Activated CD8-positive, alpha-beta T cell treated with anti-CD3 and anti-CD28 coated beads for 36 hours (primary cell): ENCODE measurements at regions not wholly inside any gene's neighbourhood (a gene's known extent, or its start where the extent isn't known, plus 50 kb on each side); places are given as distances from the start of the nearest gene placed in this dataset.

Source experiments
- ATAC-seq: fragments of 200-7000 bp; cut with Tn5 transposase; one replicate; pipeline ENCODE4 v1.10.0; 2021; ENCODE audit warnings: mild to moderate bottlenecking, moderate library complexity
- CTCF ChIA-PET: fragments of 350-600 bp; sonication (Branson Sonifier 250); formaldehyde crosslinking; loops from one replicate; lab custom pipeline; 2021; ENCODE audit warnings: antibody characterized with exemption; lab: Charles Lee
- POLR2A ChIA-PET: fragments of 350-600 bp; sonication (Branson Sonifier 250); formaldehyde crosslinking; loops from one replicate; lab custom pipeline; 2021; ENCODE audit warnings: antibody characterized with exemption; lab: Charles Lee
- DNase-seq: peaks from one replicate; pipeline ENCODE4 v3.0.0-alpha.2; 2020
- H3K27ac Mint-ChIP-seq: one replicate; pipeline ENCODE4 v1.8.0; 2021; ENCODE audit warnings: mild to moderate bottlenecking, mixed read lengths
- H3K27me3 Mint-ChIP-seq: one replicate; pipeline ENCODE4 v1.8.0; 2021; ENCODE audit warnings: mixed read lengths
- H3K36me3 Mint-ChIP-seq: one replicate; pipeline ENCODE4 v1.8.0; 2021; ENCODE audit warnings: low read depth, mixed read lengths
- H3K4me1 Mint-ChIP-seq: one replicate; pipeline ENCODE4 v1.8.0; 2021; ENCODE audit warnings: low read depth, mixed read lengths
- H3K4me3 Mint-ChIP-seq: one replicate; pipeline ENCODE4 v1.8.0; 2021; ENCODE audit warnings: mild to moderate bottlenecking, moderate library complexity, mixed read lengths
- H3K9me3 Mint-ChIP-seq: one replicate; pipeline ENCODE4 v1.8.0; 2021; ENCODE audit warnings: mixed read lengths
- CTCF ChIP-seq: fragments of 200-600 bp; IDR thresholded peaks from one replicate; pipeline ENCODE4 v1.8.0; 2022; ENCODE audit warnings: antibody characterized with exemption, mild to moderate bottlenecking
- intact Hi-C: fragments of 100-400 bp; cut with micrococcal nuclease; formaldehyde crosslinking; loops from one replicate; pipeline ENCODE4 v1.10.0; 2022

- H3K27ac Mint-ChIP-seq: no peak overlapping the region
- H3K36me3 Mint-ChIP-seq: no peaks in the 10 kb centered on the region
- TF ChIP-seq CTCF: no peak
- H3K27me3 Mint-ChIP-seq: no peaks in the 10 kb centered on the region
- H3K4me1 Mint-ChIP-seq: no peaks in the 10 kb centered on the region
- ChIA-PET CTCF (no interaction called here), POLR2A (no interaction called here)
- H3K9me3 Mint-ChIP-seq: peaks cover 3% of the 10 kb centered on the region
- DNase-seq: no peak
- intact Hi-C loops: no loop called here
- ATAC-seq: no peak
- H3K4me3 Mint-ChIP-seq: no peak overlapping the region
Measured at GRCh38 chr7:51968461-51968860, 651.9 kb upstream of the COBL start.

- Mint-ChIP-seq H3K9me3 (peaks cover 6% of the 10 kb centered on the region), H3K36me3 (no peaks in the 10 kb centered on the region), H3K4me3 (no peak overlapping the region), H3K27ac (no peak overlapping the region), H3K27me3 (no peaks in the 10 kb centered on the region), H3K4me1 (no peaks in the 10 kb centered on the region)
- ATAC-seq: no peak
- POLR2A ChIA-PET: no interaction called here
- DNase-seq: no peak
- intact Hi-C loops: no loop called here
- TF ChIP-seq CTCF: no peak
- CTCF ChIA-PET: no interaction called here
Measured at GRCh38 chr7:51965454-51965853, 648.8 kb upstream of the COBL start.

- POLR2A ChIA-PET: no interaction called here
- Mint-ChIP-seq H3K36me3 (no peaks in the 10 kb centered on the region), H3K4me3 (no peak overlapping the region), H3K27me3 (no peaks in the 10 kb centered on the region), H3K4me1 (no peaks in the 10 kb centered on the region), H3K9me3 (peaks cover 7% of the 10 kb centered on the region), H3K27ac (no peak overlapping the region)
- ATAC-seq: no peak
- TF ChIP-seq CTCF: no peak
- CTCF ChIA-PET: no interaction called here
- DNase-seq: no peak
- intact Hi-C loops: no loop called here
Measured at GRCh38 chr7:51961804-51962203, 645.2 kb upstream of the COBL start.

GRCh38 chr7:51950813-51951212, 634.2 kb upstream of the COBL start:
- Mint-ChIP-seq H3K4me3 (no peak overlapping the region), H3K27ac (no peak overlapping the region), H3K36me3 (no peaks in the 10 kb centered on the region), H3K27me3 (no peaks in the 10 kb centered on the region), H3K4me1 (no peaks in the 10 kb centered on the region), H3K9me3 (peaks cover 8% of the 10 kb centered on the region)
- CTCF ChIA-PET: no interaction called here
- ATAC-seq (no peak), DNase-seq (no peak)
- intact Hi-C loops: no loop called here
- TF ChIP-seq CTCF: no peak
- POLR2A ChIA-PET: no interaction called here

- no peak for TF ChIP-seq CTCF
Measured at GRCh38 chr7:51949726-51950644, 633.4 kb upstream of the COBL start.

More at GRCh38 chr7:51949726-51950644, 633.4 kb upstream of the COBL start:
- Mint-ChIP-seq H3K27me3 (no peaks in the 10 kb centered on the region), H3K36me3 (no peaks in the 10 kb centered on the region), H3K4me3 (no peak overlapping the region), H3K4me1 (no peaks in the 10 kb centered on the region), H3K9me3 (peaks cover 5% of the 10 kb centered on the region), H3K27ac (no peak overlapping the region)
- DNase-seq (no peak), ATAC-seq (no peak)
- ChIA-PET CTCF (no interaction called here), POLR2A (no interaction called here)
- intact Hi-C loops: no loop called here
